Brain pericyte (primary cell): ENCODE measurements at regions not wholly inside any gene's neighbourhood (a gene's known extent, or its start where the extent isn't known, plus 50 kb on each side); places are given as distances from the start of the nearest gene placed in this dataset.
"Not testable (repeated sequence)": the region's sequence is repeated elsewhere in the genome, so short reads cannot be mapped to it uniquely, and the experiment has no call there.

ENCODE experiments used
- DNase-seq: peaks from one replicate; pipeline ENCODE4 v3.0.0-alpha.2; 2012; ENCODE audit warnings: low read depth, low spot score

DNA sequence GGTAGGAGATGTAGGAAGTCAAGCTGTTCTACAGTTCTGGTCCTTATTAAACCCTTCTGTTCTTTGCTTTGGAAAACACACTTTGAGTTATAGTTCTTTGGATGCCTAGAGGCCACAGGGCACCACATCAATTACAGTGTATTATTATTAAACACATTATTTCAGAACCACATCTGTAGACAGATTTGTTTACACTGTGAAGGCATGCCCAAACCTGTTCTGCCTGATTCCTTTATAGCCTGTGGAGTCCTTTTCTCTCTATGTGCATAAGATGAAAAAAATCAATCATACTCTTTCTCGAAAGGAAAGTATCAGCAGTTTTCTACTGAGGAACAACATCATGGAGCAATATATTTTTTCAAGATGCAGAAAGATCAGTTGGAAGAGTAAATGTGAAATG lies 371.3 kb upstream of the INTU start:
- no peak for DNase-seq

DNA sequence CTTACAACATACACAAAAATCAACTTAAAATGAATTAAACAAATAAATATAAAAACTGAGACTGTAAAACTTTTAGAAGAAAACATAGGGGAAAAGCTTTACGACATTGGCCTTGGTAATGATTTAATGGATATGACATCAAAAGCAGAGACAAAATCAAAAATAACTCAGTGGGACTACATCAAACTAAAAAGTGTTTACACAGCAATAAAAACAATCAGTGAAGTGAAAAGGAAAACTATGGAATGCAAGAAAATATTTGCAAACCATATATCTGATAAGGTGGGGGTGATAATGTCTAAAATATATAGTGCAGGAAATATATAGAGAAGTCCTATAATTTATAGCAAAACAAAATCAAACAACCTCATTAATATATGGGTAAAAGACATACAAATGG lies 364.4 kb upstream of the INTU start:
- no peak for DNase-seq

DNA sequence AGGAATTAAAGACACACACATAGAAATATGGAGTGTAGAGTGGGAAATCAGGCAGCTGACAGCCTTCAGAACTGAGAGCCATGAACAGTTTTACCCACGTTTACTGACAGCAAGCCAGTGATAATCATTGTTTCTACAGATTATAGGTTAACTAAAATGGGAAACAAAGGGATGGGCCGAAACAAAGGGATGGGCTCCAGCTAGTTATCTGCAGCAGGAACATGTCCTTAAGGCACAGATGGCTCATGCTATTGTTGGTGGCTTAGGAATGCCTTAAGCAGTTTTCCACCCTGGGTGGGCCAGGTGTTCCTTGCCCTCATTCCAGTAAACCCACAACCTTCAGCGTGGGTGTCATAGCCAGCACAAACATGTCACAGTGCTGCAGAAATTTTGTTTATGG lies 355.7 kb upstream of the INTU start:
- DNase-seq: not testable (repeated sequence)

DNA sequence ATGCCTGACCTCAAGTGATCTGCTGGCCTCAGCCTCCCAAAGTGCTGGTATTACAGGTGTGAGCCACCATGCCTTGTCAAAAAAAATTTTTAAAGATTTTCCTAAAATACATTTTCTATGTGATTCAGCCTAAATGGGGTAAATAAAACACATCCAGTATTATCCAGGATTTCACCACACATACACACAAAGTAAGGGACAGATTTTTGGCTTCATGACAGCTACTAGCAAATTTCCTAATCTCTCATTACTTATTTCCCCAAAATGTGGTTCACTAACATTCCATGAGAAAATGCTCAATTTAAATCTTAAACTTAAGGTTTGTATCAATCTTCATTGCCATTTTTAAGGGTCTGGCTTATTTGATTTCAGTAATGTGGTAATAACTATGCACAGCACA lies 348.5 kb upstream of the INTU start:
- DNase-seq: no peak

DNA sequence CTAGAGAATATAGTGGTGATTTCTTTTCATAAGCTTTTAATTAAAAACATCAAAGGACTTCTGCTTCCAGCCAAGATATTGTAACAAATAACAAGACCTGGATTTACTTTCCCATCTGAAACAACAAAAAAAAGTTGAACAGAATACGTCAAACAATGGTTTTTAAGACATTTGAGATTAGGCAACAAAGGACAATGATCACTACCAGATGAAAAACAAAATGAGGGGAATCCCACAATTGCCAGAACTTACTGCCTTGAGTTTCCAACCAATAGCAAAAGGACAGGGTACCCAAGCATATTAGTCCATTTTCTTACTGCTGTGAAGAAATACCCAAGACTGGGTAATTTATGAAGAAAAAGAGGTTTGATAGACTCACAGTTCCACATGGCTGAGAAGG lies 341.4 kb upstream of the INTU start:
- no peak for DNase-seq

DNA sequence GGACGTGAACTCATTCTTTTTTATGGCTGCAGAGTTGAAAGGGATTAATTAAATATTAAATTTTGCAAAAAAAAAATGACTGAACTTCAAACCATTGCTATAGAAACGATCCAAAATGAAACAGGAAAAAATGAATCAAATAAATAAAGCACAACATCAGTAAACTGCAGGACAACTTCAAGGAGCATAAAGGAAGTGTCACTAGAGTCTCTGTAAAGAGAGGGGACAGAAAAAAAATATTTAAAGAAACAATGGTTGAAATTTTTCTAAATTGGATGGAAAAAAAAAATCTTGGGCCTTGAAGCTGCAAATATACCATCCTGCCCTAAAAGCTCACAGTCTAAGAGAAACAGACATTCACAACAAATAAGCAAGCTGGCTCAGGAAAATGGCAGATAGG lies 339.3 kb upstream of the INTU start:
- no peak for DNase-seq

DNA sequence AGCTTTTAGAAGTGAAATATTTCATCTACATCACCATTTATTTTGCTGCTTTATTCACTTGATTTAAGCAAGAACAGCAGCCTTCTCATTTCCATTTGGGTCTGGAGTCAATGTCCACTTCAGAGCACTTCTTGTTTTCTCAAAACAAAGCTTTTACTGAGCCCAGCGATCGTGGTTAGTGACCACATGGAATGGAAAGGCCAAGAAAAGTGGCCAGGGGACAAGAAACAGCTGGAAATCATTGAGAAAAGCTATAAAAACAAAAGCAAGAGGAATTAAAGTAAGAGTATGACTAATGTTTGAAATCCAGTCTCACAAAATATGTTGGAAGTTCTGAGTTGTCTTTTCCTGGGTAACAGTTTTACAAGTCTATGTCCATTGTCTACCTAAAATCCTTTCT lies 328.4 kb upstream of the INTU start:
- DNase-seq: peak; percentile 60

DNA sequence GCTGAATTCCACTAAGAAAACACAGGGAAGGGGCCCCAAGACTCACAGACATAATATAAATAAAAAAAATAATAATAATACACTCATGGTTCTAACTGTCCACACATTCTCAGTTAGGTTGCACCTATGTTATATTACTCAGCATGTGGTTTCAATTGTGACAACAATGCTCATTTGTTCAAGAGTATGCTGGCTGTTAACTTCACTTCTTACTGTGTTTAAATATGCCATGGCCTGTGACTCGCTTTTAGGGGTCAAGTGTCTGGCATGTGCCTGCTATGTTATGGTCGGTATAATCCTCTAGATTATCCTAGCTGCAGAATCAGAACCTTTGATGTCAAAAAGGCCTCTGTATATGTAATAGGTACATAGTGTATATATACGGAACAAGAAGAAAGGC lies 324.8 kb upstream of the INTU start:
- DNase-seq: no peak

DNA sequence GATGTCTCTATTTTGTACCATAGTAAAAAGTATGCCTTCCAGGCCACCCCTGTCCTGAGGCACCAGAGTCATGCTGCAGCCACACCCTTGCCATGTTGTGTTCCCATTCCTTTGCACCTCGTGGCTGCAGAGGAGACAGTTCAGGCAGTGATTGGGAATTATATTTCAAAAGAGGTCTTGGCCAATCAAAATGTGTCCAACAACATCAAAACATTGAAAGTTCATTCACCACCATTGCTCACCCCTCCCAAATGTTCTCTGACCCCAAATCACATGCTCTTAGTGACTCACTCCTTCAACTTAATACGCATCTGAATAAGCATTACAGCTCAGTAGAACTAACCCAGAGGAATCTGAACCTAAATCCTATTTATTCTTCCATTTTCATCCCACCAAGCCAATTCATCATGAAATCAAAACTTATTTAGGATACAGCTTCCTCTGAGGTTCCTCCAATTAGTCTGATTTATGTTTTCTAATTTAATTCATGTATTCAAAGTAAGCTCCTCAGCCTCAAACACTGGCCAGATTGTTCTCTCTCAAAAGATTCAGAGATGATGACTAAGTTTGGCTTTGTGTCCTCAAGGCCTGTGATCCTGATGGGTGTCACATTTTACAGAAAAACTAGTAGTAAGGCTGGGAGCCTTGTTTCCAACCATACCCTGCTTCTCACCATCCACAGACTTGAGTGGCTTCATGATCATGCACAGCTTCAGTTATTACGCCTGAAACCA lies 323.2 kb upstream of the INTU start:
- DNase-seq: peak; percentile 33

DNA sequence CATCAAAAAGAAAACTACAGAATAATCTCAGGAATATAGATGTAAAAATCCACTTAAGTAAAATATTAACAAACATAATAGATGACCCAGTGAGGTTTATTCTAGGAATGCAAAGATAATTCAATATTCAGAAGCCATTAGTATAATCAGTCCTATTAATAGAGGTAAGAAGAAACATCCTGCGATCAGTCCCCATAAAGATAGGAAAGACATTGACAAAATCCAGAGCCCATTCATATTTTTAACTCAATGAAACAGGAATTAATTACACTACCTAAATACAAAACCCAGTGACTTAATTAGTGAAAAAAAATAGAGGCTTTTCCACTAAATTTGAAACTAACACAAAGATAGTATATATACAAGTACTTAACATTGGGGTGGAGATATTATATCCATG lies 321.4 kb upstream of the INTU start:
- no peak for DNase-seq

DNA sequence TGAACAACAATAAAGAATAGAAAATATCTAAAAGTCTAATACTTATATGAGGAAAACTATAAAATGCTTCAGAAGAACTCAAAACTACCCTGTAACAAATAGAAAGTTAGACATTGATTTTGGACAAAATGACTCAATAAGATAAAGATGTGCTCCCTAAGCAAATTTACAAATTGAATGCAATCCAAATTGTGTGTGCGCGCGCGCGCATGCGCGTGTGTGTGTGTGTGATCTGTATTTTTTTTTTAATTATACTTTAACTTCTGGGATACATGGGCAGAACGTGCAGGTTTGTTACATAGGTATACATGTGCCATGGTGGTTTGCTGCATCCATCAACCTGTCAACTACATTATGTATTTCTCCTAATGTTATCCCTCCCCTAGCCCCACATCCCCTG lies 320.8 kb upstream of the INTU start:
- no peak for DNase-seq

DNA sequence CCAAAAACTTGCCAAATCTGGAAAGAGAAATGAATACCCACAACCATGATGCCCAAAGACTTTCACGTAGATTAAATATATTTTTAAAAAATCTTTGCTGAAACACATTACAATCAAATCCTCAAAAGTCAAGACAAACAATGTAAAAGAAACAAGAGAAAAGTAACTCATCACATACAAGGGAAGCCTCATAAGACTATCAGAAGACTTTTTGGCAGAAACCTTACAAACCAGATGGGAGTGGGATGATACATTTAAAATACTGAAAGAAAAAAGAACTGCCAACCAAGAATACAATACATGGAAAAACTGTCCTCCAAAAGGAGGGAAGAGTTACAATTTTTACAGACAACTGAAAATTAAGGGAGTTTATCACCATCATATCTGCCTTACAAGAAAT lies 319.0 kb upstream of the INTU start:
- DNase-seq: no peak

DNA sequence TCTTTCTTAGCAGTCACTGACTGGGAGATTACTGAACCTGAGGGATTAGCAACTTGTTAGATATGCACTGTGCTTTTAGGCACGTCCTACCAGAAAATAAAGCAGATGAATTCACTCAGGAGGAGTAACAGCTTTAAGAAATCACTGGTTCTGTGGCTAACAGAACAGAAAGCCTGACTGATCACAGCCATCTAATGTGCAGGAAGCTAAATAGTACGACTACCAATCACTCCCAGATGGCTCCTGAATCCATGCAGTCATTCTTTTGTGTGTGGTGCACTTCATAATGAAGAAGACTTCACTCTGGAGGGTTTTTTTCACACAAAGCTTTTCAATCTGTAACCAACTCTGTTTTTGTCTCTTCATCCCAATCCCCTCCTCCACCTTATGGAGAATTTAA lies 305.3 kb upstream of the INTU start:
- DNase-seq: no peak

DNA sequence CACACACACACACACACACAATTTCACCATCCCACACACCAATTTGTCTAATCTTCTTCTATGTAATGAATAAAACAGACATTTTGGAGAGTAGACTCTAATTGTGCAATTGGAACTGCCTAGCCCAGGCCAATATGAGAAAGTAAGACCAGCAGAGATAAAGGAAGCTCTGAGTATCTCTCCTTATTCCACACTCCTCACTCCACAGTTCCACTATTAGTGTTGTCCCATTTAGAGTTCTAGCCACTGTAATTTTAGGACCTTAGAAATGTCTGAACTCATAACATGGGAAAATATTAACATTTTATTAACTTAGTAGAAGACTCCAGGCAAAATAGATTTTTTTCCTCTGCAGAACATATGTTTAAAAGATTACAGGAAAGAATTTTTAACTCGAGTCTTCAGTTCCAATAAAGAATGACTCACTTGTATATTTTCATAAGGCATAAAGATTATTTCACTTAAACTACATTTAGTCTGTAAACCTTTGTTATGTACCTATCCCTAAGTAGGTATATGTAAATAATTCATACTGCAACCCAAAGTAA lies 297.6 kb upstream of the INTU start:
- DNase-seq: no peak

DNA sequence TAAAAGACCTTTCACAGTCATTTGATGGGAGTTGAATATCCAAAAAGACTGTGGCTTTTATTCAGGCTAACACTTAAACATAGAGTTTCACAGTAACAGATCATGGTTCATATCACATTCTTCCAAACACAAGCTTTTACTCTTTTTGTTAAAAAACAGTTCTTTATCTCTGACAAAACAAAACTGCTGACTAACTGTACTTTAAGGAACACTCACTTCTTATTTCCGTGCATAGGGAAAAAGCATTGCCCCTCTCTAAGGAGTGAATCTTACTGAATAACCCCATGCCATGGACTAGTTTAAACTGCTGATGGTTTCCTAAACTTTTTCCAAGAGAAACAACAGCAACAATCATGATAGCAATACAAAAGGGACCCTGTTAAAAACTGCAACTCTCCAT lies 297.0 kb upstream of the INTU start:
- DNase-seq: no peak

DNA sequence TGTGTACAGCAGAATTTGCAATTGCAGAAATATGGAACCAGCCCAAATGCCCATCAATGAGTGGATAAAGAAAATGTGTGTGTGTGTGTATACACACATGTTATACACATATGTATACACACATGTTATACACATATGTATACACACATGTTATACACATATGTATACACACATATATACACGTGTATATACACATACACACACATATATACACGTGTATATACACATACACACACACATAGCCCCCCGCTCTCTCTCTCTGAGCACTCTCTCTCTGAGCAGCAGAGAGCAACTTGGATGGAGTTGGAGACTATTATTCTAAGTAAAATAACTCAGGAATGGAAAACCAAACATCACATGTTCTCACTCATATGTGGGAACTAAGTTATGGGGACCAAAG lies 289.6 kb upstream of the INTU start:
- not testable (repeated sequence) for DNase-seq

DNA sequence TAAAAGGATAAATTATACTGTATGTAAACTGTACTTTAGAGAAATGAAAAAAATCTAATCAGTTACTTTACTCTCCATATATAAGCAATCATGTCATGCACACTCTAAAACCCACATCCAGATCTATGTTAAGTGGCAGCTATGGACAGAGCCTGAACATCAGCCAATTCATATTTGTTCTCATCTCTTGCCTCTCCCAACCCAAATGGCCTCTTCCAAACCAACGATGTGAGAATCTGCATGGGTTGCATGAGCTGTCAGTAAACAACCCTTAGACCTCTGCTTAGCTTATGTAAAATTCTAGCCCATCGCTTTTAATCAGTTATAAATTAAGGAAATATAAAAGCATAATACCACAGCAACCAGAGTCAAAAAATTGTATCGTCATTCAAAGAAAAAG lies 288.7 kb upstream of the INTU start:
- no peak for DNase-seq

DNA sequence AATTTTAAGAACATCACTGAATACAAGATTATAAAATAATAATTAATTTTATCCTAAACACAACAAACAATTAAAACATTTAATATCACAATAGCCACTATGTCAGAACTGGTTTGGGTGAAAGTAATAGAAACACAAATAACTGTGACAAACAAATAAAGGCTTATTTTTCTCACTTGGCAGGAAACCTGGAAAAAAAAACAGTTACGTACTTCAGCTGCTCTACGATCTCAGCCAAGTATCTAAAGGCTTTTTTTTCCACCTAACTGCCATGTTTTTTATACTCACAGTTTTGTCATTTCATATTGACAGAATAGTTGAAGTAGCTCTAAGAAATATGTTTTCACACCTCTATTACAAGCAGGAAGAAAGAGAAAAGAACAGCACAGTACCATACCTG lies 284.8 kb upstream of the INTU start:
- no peak for DNase-seq

DNA sequence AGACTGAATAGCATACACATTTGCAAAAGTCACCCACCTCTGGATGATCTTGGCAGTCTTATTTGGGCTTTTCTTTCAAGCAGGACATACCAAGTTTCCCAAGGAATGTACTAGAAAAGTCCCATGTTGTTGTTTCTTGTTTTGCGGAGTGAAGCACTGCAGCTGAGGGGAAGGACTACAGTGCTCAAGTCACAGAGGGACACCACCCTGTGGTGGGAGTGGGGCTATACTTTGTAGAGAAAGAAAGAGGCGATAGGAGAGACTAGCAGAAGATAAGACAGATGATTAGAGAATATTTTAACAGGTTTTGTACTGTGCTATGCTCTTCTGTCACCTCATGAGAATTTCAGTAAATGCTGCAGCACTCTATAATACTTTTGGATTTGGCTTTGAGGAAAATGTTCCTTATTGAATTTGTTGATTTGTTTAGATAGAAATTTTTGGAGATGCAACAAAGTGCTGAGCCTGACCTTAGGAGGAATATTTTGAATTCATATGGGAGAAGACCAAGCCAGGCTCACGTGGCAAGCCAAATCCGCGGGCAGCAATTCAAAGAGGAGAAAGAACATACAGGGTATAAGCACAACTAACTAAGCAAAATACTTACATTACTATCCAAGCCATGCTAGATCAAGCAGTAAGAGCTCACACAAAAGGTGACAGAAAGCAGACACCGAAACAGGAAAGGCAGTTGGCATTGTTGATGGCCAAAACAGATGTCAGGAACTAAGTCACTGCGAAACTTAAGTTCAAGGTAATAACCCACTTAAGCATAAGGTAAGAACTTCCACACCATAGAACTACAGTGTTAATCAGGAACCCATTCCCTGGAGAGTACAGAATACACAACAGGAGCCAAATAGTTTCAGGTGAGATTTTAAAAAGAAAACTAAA lies 280.3 kb upstream of the INTU start:
- no peak for DNase-seq

DNA sequence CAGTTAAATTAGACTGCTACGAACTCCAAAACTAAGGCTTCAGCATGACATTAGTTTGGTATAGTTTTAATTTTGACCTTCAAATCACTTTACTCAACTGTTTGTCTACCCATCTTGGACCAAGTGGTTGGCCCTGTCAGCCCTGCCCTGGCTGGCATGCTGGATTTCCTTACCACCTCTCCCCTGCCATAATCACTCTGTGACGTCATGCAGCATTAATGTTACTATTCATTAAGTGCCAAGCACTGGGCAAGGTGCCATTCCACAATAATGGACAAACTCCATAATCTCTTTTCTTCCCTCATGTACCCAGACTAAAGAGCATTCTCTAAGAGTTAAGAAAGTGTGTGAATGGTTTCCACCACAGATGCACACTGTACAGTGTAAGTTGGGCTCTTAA lies 277.0 kb upstream of the INTU start:
- DNase-seq: no peak

DNA sequence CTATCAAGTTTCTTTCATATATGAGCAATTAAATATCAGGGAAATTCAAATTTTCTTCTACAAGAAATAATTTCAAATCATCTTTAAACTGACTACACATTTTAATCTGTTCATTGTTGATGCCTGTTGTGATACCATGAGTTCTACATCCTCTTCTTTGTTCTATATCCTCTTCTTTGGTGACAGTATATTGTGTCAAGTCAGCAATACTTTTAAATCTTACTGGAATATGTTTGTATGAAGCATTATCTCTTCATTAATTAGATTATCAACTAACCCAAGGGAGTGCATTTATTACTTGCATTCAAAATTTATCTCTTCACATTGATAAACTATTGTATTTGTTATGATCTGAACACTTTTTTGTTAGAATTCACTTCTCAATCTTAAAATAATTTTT lies 275.0 kb upstream of the INTU start:
- DNase-seq: no peak

DNA sequence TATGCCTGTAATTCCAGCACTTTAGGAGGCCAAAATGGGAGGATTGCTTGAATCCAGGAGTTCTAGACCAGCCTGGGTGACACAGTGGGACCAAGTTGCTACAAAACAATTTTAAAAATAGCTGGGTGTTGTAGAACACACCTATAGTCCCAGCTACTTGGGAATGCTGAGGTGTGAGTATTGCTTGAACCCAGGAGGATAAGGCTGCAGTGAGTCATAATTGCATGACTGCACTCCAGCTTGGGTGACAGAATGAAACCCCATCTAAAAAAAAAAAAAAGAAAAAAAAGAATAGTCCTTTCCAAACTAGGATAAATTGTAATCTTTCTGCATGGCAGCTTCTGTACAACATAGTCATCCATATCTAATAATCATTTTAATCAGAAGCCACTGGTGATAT lies 270.1 kb upstream of the INTU start:
- DNase-seq: no peak

DNA sequence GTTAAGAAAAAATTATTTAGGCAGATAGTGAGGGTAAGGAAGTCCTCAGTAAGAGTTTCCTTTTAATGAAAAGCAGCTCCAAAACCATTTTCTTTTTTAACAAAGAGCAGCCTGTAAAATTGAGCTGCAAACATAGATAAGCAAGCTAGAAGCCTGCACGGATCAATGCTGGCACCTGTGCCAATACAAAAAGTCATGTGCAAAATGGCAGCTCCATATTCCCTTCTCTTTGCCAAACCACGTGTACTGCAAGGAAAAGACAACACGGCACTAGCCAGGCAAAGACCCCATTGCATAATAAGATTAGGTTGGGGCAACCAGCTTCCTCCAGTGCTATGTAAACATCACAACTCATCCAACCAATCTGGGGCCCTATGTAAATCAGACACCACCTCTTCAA lies 268.4 kb upstream of the INTU start:
- no peak for DNase-seq
